ENCODE measurements at regions not wholly inside any gene's neighbourhood (a gene's known extent, or its start where the extent isn't known, plus 50 kb on each side); places are given as distances from the start of the nearest gene placed in this dataset.

DNA sequence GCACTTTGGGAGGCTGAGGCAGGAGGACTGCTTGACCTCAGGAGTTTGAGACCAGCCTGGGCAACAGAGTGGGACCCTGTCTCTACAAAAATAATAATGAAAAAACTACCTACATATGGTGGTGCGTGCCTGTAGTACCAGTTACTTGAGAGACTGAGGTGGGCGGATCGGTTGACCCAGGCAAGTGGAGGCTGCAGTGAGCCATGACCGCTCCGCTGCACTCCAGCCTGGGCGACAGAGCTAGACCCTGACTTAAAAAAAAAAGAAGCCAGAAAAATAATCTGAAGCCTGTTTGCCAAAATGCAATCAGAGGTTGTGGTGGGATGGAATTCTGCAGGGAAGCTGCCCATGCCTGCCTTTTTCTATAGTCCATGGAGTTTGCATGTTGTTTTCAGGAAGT, 50.4 kb upstream of the GGTA1 start:
- DNase-seq = no peak

DNA sequence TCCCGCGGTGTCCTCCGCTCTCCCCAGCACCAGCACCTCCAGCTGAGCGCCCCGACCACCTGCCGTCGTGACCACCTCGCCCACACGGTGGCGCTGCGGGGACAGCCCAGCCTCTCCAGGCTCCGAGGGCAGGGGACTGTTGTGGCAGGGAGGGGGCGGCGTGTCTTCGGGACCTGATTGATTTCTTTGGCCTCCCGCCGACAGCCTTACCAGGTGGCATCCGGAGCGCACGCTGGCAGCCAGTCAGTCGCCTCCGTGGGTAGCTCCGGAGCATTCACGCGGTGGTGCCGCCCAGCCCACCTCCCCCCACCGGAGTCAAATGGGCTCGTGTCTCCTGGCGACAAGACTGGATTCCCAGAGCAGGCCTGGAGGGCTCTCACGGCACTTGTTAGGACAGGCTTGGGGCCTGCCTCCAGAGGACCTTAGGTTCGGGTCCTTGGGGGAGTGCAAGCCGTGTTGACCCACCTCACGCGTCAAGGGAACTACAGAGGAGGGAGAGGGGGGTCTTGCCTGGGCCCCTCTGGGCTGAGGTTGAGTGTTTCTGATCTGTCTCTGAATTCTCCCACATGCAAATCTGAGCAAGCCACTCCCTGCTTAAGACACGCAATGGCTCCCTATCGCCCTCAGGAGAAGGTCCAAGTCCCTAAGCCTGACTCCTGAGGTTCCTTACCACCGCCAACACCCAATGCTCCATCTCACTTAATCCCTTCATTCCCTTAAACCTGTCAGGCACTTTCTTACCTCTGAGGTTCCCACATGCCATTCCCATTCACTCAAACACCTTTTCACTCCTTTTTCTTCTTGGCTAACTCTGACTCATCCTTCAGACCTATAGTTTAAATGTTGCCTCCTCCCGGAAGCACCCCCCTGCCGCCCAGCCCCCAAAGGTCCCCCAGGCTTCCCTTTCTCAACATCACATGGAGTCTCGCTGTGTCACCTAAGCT, 51.2 kb upstream of the GGTA1 start:
- DNase-seq = peak; percentile 78

DNA sequence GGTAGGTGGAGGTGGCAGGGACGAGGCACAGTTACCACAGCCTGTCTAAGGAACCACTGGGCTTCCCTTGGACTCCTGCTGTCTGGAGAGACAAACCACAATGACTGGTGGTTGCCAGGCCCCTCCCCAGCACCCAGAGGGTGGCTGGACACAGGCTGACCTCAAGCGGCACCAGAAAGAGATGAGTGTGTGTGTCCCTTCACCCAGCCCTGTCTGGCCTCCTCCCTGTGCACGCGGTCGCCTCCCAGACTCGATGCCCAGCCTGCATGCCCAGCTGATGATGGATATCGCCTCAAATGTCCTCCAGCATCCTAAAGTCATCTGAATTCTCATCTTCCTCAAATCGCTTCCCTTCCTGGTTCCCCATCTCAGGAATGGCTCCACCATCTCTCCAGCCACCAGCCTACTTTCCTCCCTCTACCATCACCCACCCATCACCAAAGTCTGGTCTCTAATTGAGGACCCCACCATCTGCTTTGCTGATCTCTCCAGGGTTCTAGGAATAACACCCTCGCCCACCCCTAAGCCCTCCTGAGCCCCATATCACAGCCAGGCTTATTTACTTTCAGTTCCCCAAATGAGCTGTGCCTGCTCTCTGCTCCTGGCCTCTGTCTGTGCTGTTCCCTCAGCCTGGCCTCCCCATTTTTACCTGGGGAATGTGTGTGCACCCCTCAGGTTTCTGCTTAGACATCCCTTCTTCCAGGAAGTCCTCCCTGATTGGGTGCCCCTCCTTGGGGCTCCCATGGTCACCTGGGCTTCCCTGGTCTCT, 52.5 kb upstream of the GGTA1 start:
- DNase-seq = no peak

DNA sequence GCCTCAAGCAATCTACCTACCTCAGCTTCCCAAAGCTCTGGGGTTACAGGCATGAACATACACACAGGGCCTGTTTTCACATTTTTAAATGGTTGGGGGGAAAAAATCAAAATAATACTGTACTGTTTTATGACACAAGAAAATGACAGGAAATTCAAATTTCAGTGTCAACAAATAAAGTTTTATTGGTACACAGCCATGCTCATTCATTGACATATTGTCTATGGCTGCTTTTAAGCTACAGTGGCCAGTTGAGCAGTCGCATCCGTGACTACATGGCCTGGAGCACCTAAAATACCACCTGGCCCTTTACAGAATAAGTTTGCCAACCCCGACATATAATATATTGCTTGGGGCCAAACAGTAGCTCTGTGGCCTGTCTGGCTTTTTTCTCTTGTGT, 56.4 kb upstream of the GGTA1 start:
- no peak for DNase-seq

DNA sequence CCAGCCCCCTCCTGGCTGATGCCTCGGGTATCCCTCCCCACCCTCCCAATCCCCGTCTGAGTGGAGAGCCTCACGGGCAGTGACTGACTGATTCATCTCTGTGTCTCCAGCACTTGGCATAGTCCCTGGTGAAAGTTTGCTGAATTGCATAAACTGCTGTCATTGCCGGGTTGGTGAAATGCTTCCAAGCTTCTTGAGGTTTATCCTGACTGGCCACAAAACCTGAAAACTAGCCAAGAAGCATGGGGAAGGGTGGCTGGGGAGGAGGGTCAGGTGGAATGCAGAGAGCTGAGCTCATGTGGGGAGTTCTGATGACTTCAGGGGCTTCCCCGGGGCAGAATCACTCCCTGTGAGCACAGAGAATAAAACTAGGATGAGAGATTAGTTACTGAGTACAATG, 56.9 kb upstream of the GGTA1 start:
- peak; percentile 37 for DNase-seq

DNA sequence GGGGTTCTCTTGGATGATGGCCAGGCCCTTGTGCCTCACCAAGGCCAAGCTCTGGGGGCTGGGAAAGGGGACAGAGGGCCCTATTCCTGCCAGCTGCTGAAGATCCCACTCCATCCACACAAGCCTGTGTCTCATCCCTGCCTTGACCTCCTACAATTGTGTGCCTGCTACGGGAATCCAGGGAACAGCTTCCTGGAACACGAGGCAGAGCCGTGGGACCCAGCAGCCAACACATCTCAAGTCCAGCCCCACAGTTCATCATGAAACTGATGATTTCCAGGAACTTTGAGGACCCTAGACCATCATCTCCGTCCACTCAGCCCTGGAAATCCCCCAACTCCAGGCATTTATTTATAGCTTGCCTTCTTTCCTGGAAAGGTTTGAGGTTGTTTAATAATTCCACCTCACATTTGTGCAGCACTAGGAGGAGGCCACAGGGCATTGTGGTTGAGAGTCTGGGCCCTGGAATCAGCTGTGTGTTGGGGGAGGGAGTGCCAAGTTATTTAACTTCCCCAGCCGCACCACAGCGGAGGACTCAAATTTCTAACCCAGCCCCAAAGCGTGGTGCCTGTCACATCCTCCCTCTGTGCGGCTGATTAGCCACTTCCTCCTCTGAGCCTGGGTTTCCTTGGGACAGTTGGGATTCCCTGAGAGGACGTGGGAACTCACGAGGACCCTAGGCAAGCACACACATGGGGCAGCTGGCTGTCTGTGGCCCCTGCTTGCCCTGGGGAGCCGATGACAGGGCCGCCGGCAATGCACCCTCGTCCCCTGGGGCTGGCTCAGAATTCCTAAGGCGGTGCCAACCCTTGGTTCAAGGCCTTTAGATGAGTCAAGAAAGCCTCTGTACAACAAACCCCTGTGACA, 58.2 kb upstream of the GGTA1 start:
- DNase-seq = peak; percentile 68

DNA sequence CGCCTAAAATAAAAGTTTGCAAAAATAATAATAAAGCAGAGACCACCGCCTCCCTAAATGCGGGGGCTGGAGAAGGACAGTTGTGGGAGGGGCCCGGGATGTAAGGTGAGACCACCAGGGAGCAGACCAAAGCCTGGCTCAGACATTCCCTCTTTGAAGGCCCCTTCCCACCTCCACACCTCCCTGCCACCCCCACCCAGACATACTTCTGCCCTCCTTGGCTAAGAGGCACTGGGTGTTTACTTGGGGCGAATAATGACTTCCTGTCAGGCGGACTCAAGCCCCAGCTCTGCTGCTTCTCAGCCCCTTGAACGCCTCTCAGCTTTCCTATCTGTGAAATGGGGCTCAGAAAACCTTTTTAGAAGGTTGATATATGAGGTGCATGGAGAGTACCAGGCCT, 58.8 kb upstream of the GGTA1 start:
- DNase-seq = no peak

DNA sequence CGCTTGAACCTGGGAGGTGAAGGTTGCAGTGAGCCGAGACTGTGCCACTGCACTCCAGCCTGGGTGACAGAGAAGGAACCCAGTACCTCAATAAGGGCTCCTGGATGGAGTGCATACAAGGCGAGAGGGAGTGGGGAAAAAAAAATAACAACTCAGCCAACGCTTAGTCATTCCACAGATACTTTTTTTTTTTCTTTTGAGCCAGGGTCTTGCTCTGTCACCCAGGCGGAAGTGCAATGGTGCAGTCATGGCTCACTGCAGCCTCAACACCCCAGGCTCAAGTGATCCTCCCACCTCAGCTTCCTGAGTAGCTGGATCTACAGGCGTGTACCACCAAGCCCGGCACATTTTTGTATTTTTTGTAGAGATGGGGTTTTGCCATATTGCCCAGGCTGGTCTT, 59.5 kb upstream of the GGTA1 start:
- DNase-seq = no peak

DNA sequence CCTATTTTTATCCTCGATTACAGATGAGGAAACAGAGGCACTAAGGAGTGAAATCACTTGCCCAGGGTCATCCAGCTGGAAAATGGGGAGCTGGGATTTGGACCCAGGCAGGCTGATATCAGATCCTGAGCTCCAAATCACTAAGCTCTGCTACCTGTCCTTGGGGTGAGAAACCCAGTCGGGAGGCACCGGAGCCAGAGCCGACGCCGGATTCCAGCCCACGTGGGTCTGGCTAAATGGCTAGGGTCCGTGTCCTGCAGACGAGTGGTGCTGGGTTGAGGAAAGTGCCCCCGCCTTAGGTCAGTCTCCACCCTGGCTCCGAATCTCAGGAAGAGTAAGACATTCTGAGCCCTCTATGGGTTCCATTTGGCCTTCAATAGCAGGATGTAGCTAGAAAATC, 61.3 kb upstream of the GGTA1 start:
- DNase-seq = no peak

DNA sequence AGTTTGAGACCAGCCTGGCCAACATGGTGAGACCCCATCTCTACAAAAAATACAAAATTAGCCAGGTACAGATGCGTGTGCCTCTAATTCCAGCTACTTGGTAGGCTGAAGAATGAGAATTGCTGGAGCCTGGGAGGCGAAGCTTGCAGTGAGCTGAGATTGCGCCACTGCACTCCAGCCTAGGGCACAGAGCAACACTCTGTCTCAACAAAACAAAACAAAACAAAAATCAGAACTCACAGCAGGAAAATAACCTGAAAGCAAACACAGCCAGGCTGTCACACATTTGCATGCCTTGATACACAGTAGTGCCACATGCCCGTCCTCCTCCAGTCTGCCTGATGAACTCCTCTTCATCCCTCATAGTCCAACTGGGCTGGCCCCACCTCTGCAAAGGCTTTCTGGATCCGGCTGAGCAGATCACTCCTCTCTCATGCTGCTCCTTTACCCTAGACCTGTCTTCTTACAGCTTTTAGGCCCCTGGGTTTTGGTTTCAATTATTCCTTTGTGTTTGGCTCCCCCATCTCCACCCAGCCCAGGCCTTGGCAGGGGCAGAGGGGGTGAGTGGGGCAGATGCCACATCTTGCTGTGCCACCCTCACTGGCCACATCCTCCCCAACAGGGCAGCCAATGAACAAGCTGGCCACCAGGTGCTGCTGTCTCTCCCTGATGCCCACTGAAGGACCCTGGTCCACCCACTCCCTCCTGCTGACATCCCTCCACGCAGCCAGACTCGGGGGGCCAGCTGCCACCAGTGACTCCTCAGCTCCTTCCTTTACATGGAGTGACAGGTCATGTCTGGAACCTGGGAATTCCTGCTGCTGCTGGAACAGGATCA, 62.0 kb upstream of the GGTA1 start:
- no peak for DNase-seq

DNA sequence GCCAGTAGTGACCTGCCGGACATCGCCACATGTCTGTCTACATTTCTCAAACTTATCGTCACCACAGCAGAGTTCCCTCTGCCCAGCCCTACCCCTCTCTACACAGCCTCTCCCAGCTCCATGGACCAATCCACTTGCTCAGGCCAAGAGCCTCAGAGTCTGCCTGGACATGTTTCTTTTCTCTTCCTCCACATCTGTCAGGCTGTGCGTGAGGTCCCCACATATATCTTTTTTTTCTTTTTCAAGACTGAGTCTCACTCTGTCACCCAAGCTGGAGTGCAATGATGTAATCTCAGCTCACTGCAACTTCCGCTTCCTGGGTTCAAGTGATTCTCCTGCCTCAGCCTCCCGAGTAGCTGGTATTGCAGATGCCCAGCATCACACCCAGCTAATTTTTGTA, 62.7 kb upstream of the GGTA1 start:
- no peak for DNase-seq

DNA sequence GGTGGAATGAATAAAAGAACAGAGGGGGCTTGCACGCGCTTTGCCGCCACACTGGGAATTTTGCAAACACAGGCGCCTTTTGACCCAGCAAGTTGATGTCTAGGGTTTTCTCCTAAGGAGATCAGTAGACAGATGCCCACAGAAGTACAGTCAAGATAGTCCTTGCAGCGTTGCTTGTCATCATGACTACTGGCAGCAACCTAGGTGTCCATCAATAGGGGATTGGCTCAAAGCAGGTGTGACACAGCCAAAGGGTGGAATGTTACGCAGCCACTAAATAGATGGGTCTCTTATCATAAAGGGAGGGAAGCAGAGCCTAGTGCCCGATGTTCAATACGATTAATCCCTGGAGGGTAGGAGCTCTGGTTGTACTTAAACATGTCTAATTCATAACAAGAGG, 63.8 kb upstream of the GGTA1 start:
- no peak for DNase-seq

DNA sequence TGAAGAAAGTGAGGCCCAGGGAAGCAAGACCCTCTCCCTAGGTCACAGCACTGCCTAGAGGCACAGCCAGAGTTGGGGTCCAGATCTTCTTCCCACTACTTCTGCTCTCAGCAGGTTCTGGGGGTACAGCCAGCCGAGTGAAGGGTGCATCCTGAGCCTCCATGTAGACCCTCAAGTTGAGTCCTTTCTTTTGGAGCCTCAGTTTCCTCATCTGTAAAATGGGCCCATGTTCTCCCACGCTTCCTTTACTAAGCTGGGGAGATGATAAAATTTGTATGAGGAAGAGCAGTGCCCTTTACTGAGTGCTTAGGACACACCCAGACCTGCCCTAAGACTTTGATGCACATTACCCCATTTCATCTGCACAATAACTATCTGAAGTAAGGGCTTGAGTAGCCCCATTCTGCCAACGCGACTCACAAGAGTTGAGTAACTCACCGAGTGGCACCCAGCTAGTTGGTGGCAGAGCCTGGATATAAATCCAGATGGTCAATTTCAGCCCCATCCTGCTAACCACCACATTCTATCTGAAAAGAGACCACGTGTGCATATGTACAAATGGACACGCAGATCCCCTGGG, 64.3 kb upstream of the GGTA1 start:
- DNase-seq = no peak

DNA sequence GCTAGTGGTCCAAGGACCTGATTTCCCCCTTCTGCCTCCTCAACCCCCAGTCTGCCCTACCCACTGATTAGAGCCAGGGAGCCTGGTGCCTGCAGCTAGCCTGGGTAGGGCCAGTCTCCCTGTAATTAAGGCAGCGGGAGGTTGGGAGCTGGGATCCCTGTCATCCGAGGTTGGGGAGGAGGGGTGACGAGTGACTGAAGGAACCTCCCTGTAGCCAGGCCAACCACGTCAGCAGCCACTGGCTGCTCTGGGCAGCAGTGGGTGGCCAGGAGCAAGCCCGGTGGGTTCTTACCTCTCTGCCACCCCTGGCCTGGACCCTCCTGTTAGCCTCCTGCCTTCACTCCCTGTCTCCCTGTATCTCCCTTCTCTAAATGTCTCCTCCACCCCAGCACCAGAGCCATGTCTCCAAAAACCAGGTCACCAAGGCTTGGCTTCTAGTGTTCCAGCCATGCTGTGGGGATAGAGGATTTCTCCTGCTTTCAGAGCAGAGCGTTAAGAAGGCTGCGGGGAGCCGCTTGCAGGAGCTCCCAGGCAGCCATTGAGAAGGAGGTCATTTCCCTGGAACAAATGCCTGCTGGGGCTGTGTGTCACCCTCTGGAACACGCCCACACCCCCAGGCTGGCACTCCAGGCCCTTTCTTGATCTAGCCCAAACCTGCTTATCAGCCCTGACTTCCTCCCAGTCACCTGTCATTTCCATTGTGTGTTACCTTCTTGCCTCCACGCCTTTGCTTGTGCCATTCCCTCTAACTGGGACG, 65.0 kb upstream of the GGTA1 start:
- no peak for DNase-seq

DNA sequence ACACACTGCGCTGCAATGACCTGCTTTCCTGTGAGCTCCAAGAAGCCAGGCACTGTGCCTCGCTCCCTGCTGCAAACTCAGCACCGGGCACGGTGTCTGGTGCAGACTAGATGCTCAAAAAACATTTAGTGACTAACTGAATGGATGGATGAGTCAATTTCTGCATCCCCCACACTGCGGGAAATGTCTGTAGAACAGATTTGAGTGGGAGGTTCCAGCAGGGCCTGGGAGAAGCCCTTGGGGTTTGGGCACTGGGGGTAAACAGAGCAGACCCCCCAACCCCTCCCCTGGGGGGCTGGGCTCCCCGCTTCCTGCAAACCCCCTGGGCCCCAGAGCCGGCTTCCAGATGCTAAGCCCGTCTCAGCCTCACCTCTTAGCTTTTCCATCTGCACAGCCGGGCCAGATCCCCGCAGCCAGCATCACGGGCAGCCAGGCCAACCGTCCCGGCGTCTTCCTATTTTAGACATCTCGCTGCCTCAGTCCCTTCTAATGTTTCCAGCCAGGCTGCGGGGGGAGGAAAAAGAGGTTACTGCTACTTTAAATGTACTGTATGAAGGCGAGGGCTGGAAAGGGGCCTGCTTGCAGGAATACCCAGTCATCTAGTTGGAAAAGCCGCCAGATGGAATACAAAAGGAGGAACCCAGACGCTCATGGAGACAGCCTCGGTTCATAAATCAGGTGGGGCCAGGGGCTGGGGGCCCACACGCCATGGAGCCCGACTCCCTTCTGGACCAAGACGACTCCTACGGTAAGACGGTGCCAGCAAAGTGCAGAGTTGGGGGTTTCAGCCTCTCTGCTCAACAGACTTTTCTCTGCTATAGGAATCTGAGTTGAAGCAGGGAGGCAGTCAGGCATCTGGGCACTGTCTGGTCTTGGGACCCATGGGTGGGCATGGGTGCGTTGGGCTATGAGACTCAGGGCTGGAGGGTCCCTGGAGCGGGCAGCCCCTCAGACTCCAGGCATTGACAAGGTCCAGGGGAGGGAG, 67.1 kb upstream of the GGTA1 start:
- peak; percentile 81 for DNase-seq

DNA sequence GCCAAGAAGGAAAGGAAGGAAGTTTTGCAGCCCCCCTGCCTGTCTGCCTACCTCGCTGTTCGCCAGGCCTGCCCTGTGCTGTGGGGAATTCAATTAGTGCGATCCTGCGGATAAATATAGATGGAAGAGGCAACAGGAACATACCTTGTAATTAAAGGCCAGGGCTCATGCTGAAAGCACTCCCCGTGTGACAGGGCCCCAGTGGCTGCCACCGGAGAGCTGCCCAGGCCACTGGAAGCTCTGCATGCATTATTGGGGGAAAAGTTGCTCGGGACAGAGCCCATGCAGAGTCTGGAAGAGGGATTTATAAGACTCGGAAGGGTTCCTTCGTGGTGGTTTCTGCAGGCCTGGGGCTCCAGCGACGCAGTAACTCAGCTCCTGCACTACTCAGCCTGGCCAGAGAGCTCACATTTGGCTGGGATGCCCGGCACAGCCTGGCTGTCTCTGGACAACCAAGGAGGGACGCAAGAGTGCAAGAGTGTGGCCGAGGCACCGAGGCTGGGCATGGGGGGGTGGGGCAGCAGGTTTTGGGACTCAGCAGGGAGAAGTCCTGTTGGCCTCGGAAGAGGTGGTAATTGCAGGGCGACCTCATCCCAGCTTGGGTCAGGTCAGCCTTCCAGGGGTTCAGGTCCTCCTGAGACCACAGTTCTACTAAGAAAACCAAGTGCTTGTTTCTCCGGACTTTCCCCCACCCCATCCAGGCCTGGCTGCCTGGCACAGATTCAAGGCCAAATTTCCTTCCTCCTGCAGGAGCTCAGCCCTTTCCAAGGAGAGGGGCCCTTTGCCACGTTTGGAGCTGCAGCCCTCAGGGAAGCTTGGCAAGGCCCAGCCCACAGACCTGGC, 68.1 kb upstream of the GGTA1 start:
- peak; percentile 53 for DNase-seq

DNA sequence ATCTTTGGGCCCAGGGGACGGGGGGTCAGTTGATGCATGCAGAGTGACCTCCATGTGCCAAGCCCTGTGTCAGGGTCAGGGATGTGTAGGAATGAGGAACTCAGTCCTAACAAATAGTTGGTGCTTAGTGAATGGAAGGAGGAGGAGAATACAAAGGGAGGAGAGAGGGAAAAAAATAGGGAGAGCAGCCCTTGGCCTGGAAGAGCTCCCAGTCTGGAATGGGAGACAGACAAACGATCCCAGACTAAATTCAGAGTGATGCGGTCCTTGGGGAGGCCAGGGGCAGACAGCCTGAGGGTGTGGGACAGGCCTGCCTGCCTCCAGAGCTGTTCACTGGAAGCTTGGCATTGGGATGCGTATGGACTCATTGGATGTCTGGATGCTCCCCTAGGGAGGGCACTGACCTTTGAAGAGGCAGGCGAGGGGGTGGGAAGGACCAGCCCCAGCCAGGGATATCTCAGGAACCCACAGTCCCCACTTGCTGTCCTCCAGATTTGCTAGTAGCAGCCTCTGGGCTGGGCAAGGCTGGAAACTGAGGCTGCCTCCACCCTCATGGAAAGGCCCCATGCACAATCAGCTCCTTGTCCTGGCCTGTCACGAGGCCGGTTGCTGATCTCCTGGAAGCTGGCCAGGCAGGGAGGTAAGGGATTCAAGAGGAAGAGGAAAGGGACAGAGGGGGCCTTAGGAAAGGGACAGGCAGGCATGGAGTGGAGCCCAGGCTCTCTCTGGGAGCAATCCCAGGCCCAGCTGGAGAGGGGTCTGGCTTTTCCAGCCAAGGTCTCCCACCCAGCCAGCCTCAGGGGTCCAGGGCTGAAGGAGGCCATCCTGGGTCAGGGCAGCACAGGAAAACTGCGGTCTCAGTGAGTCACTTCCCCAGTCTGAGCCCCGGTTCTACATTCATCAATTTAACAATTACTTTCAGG, 69.0 kb upstream of the GGTA1 start:
- peak; percentile 73 for DNase-seq
